Esophagus squamous epithelium (tissue), 5 donors: ENCODE measurements at regions not wholly inside any gene's neighbourhood (a gene's known extent, or its start where the extent isn't known, plus 50 kb on each side); places are given as distances from the start of the nearest gene placed in this dataset.

Experiments used
- DNase-seq: peaks from one replicate; lab custom pipeline; 2025; lab: John Stamatoyannopoulos, UW
- H3K27ac ChIP-seq, 4 donors: fragments of 200-600 bp; sonication (generic); one replicate each; pipeline ENCODE4 v1.5.1; 2016 to 2019; ENCODE audit warnings: mild to moderate bottlenecking in 1 of 4
- H3K27me3 ChIP-seq, 4 donors: fragments of 200-600 bp; sonication (generic); 1 replicate in 3 of 4; 2 replicates in 1 of 4; pipeline versions ENCODE4 v1.5.1 to v1.6.0; 2017 to 2021; ENCODE audit warnings: antibody characterized with exemption in 1 of 4
- H3K36me3 ChIP-seq, 3 donors: fragments of 200-600 bp; sonication (generic); one replicate each; pipeline ENCODE4 v1.5.1; 2016 to 2019
- H3K4me1 ChIP-seq, 3 donors: fragments of 200-600 bp; sonication (generic); one replicate each; pipeline ENCODE4 v1.5.1; 2017 to 2019
- H3K4me3 ChIP-seq, 4 donors: fragments of 200-600 bp; sonication (generic); 1 replicate in 3 of 4; 2 replicates in 1 of 4; pipeline ENCODE4 v1.5.1; 2016 to 2019; ENCODE audit warnings: mild to moderate bottlenecking in 2 of 4, moderate library complexity in 1 of 4
- H3K9me3 ChIP-seq, 3 donors: fragments of 200-600 bp; sonication (generic); one replicate each; pipeline ENCODE4 v1.5.1; 2016 to 2019
- POLR2A ChIP-seq, 4 donors: fragments of 450-650 bp; IDR thresholded peaks; one replicate each; pipeline ENCODE4 v1.6.1; 2017; ENCODE audit warnings: antibody characterized with exemption in 4 of 4, mild to moderate bottlenecking in 4 of 4, moderate library complexity in 3 of 4
- WGBS, 2 donors: methylation state at CpG; one replicate each; pipeline ENCODE4 v1.1.5; 2018; 5-methylcytosine and 5-hydroxymethylcytosine counted together
- intact Hi-C: fragments of 100-400 bp; cut with DNase I; formaldehyde crosslinking; loops from one replicate; pipeline ENCODE4 v1.15.0; 2022
- TF ChIP-seq, protein P1 (sequence below), 6 experiments: fragments of 450-650 bp in 4 of 6; fragments of 200-600 bp in 2 of 6; sonication (generic) in 2 of 6; IDR thresholded peaks; one replicate each; pipeline ENCODE4 v1.5.1; 2016 to 2019; ENCODE audit warnings: antibody characterized with exemption in 6 of 6, mild to moderate bottlenecking in 4 of 6, moderate library complexity in 4 of 6
- donor health status: DM: yes; HTN: yes; CAD: no.

DNA sequence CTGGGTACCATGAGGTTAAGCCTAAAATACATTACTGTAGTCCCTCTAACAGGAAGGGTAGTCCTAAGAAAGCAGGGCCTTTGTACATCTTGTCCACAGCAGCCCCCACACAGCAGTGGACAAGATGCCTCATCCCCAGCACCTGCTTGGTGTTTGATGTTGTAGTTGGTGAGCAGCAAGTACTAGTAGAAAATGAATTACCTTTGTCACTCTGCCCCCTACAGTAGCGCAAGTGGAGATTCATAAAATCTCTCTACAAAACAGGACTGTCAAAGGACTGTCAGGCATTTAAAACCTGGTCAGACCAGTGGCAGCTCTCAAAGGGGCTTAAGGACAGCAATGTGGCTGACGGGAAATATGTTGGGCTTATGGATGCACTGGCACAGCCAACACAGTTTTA lies 122.5 kb downstream of the TMEM174 start:
- DNase-seq: no peak
- intact Hi-C loops: no loop called here

GRCh38 chr5:73292816-73293459 lies 119.9 kb downstream of the TMEM174 start:
- Histone ChIP-seq H3K27me3 (peaks cover under 1 to 64% (median 3%) of the 10 kb centered on the region in 4 donors), H3K4me3 (no peak overlapping the region), H3K9me3 (no peaks in the 10 kb centered on the region), H3K4me1 (peaks cover 0 to 1% (median 0%) of the 10 kb centered on the region in 3 donors), H3K27ac (no peak overlapping the region), H3K36me3 (no peaks in the 10 kb centered on the region)
- intact Hi-C loops: loop anchor here (5.0 kb wide), 1 partner anchor 76 kb away; no protein-coding TSS in a partner anchor
- TF ChIP-seq, protein P1, sequence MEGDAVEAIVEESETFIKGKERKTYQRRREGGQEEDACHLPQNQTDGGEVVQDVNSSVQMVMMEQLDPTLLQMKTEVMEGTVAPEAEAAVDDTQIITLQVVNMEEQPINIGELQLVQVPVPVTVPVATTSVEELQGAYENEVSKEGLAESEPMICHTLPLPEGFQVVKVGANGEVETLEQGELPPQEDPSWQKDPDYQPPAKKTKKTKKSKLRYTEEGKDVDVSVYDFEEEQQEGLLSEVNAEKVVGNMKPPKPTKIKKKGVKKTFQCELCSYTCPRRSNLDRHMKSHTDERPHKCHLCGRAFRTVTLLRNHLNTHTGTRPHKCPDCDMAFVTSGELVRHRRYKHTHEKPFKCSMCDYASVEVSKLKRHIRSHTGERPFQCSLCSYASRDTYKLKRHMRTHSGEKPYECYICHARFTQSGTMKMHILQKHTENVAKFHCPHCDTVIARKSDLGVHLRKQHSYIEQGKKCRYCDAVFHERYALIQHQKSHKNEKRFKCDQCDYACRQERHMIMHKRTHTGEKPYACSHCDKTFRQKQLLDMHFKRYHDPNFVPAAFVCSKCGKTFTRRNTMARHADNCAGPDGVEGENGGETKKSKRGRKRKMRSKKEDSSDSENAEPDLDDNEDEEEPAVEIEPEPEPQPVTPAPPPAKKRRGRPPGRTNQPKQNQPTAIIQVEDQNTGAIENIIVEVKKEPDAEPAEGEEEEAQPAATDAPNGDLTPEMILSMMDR (IDR thresholded peaks at IDR 0.05): no peak
- no peak for TF ChIP-seq POLR2A (IDR thresholded peaks at IDR 0.05)
- no peak for DNase-seq
- WGBS, 2 donors: 43 to 54% methylated on average over 6 of the region's 7 CpGs

More for the DNA sequence above, 122.5 kb downstream of the TMEM174 start:
- no peak overlapping the region for H3K27ac ChIP-seq
- peaks cover 14 to 25% (median 16%) of the 10 kb centered on the region in 3 donors for H3K4me1 ChIP-seq
- 43 to 60% methylated on average over 1 to 2 of the region's 2 CpGs for WGBS, 2 donors
- H3K4me3 ChIP-seq: no peak overlapping the region
- TF ChIP-seq, protein P1 (IDR thresholded peaks at IDR 0.05): peak in 4 of 6 experiments; percentile 18 to 50 (median 26)
- no peak for TF ChIP-seq POLR2A (IDR thresholded peaks at IDR 0.05)
- peaks cover 17 to 83% (median 24%) of the 10 kb centered on the region in 4 donors for H3K27me3 ChIP-seq
- no peaks in the 10 kb centered on the region for H3K9me3 ChIP-seq
- H3K36me3 ChIP-seq: no peaks in the 10 kb centered on the region

DNA sequence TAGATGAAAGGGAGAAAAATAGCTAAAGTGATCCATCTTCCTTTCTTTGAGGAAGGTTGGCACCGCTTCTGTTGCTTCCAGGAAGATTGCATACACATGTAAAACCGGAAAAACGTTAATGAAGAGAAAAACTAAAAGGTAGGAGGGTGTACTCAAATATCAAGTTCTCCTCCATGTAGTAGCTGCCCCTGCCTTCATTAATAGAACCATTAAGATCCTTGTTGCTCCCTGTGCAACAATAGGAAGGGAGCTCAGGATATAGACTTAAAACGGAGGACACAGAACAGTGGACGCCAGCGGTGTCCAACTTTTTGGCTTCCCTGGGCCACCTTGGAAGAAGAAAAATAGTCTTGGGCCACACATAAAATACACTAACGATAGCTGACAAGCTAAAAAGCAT lies 118.9 kb downstream of the TMEM174 start:
- Histone ChIP-seq H3K27ac (no peak overlapping the region), H3K9me3 (no peaks in the 10 kb centered on the region), H3K27me3 (peaks cover 0 to 53% (median 0%) of the 10 kb centered on the region in 4 donors), H3K4me3 (no peak overlapping the region), H3K4me1 (no peaks in the 10 kb centered on the region), H3K36me3 (no peaks in the 10 kb centered on the region)
- TF ChIP-seq, protein P1 (IDR thresholded peaks at IDR 0.05): no peak
- no peak for TF ChIP-seq POLR2A (IDR thresholded peaks at IDR 0.05)
- WGBS, 2 donors: 59 to 77% methylated on average over 7 of the region's 7 CpGs
- intact Hi-C loops: loop anchor here (5.0 kb wide), 1 partner anchor 75 kb away; no protein-coding TSS in a partner anchor
- DNase-seq: no peak

GRCh38 chr5:73290242-73290641 lies 117.2 kb downstream of the TMEM174 start:
- H3K4me1 ChIP-seq: no peaks in the 10 kb centered on the region
- TF ChIP-seq, protein P1 (IDR thresholded peaks at IDR 0.05): no peak
- no peak for TF ChIP-seq POLR2A (IDR thresholded peaks at IDR 0.05)
- 64 to 65% methylated on average over 2 to 3 of the region's 3 CpGs for WGBS, 2 donors
- no peak for DNase-seq
- intact Hi-C loops: loop anchor here (5.0 kb wide), 1 partner anchor 73 kb away; no protein-coding TSS in a partner anchor
- peaks cover 0 to 37% (median 0%) of the 10 kb centered on the region in 4 donors for H3K27me3 ChIP-seq
- no peaks in the 10 kb centered on the region for H3K9me3 ChIP-seq
- no peak overlapping the region for H3K4me3 ChIP-seq
- no peak overlapping the region for H3K27ac ChIP-seq
- H3K36me3 ChIP-seq: no peaks in the 10 kb centered on the region
